ENCODE measurements at regions not wholly inside any gene's neighbourhood (a gene's known extent, or its start where the extent isn't known, plus 50 kb on each side); places are given as distances from the start of the nearest gene placed in this dataset.

GRCh38 chr12:74899031-74899829 lies 310.4 kb downstream of the KCNC2 start:
- H3K4me3 ChIP-seq (ENCODE audit: low read depth, poor library complexity, severe bottlenecking) = no peak overlapping the region
- 88 to 89% methylated on average over 4 of the region's 4 CpGs for WGBS, 2 donors
- intact Hi-C loops (cut with DNase I; ENCODE audit: low total_unique reads) = no loop called here
- no peak for TF ChIP-seq CTCF (IDR thresholded peaks at IDR 0.05)
- no peak for DNase-seq (ENCODE audit: low spot score in 2 of 2)

GRCh38 chr12:74900232-74900631 lies 309.4 kb downstream of the KCNC2 start:
- DNase-seq (ENCODE audit: low spot score in 2 of 2) = no peak
- TF ChIP-seq CTCF (IDR thresholded peaks at IDR 0.05) = no peak
- no peak for TF ChIP-seq POLR2A (IDR thresholded peaks at IDR 0.05)
- intact Hi-C loops (cut with DNase I; ENCODE audit: low total_unique reads) = no loop called here
- 76 to 81% methylated on average over 4 of the region's 4 CpGs for WGBS, 2 donors
- H3K4me3 ChIP-seq (ENCODE audit: low read depth, poor library complexity, severe bottlenecking) = no peak overlapping the region

GRCh38 chr12:74903522-74903921 lies 306.1 kb downstream of the KCNC2 start:
- no peak for DNase-seq (ENCODE audit: low spot score in 2 of 2)
- no peak overlapping the region for H3K4me3 ChIP-seq (ENCODE audit: low read depth, poor library complexity, severe bottlenecking)
- TF ChIP-seq POLR2A (IDR thresholded peaks at IDR 0.05) = no peak
- no peak for TF ChIP-seq CTCF (IDR thresholded peaks at IDR 0.05)
- intact Hi-C loops (cut with DNase I; ENCODE audit: low total_unique reads) = no loop called here
- WGBS, 2 donors = 5 to 10% methylated on average over 1 of the region's 1 CpG

- WGBS, 2 donors = 86 to 90% methylated on average over 5 of the region's 5 CpGs
- no peak overlapping the region for H3K4me3 ChIP-seq (ENCODE audit: low read depth, poor library complexity, severe bottlenecking)
- no peak for TF ChIP-seq POLR2A (IDR thresholded peaks at IDR 0.05)
- no peak for TF ChIP-seq CTCF (IDR thresholded peaks at IDR 0.05)
- intact Hi-C loops (cut with DNase I; ENCODE audit: low total_unique reads) = no loop called here
- DNase-seq (ENCODE audit: low spot score in 2 of 2) = no peak
Measured at GRCh38 chr12:74906224-74906623, 303.4 kb downstream of the KCNC2 start.

- no peak for TF ChIP-seq CTCF (IDR thresholded peaks at IDR 0.05)
- TF ChIP-seq POLR2A (IDR thresholded peaks at IDR 0.05) = no peak
- H3K4me3 ChIP-seq (ENCODE audit: low read depth, poor library complexity, severe bottlenecking) = no peak overlapping the region
- DNase-seq (ENCODE audit: low spot score in 2 of 2) = no peak
- 90 to 93% methylated on average over 3 of the region's 3 CpGs for WGBS, 2 donors
- intact Hi-C loops (cut with DNase I; ENCODE audit: low total_unique reads) = no loop called here
Measured at GRCh38 chr12:74910831-74911230, 298.8 kb downstream of the KCNC2 start.

GRCh38 chr12:74914378-74914777 lies 295.3 kb downstream of the KCNC2 start:
- WGBS, 2 donors = 85 to 86% methylated on average over 3 of the region's 3 CpGs
- DNase-seq (ENCODE audit: low spot score in 2 of 2) = no peak
- TF ChIP-seq CTCF (IDR thresholded peaks at IDR 0.05) = no peak
- no peak for TF ChIP-seq POLR2A (IDR thresholded peaks at IDR 0.05)
- H3K4me3 ChIP-seq (ENCODE audit: low read depth, poor library complexity, severe bottlenecking) = no peak overlapping the region
- intact Hi-C loops (cut with DNase I; ENCODE audit: low total_unique reads) = no loop called here
